Tibial nerve (tissue), 4 donors: ENCODE measurements at regions not wholly inside any gene's neighbourhood (a gene's known extent, or its start where the extent isn't known, plus 50 kb on each side); places are given as distances from the start of the nearest gene placed in this dataset.

Source experiments
- EP300 ChIP-seq, 2 donors: sonication (generic); formaldehyde crosslinking; IDR thresholded peaks; one replicate each; pipeline ENCODE4 v1.6.1; 2017; ENCODE audit warnings: antibody characterized with exemption in 2 of 2, mild to moderate bottlenecking in 1 of 2
- POLR2A ChIP-seq, 2 donors: fragments of 450-650 bp; IDR thresholded peaks; one replicate each; pipeline ENCODE4 v1.6.1; 2017; ENCODE audit warnings: antibody characterized with exemption in 2 of 2, mild to moderate bottlenecking in 2 of 2, moderate library complexity in 2 of 2
- TF ChIP-seq, protein P1 (sequence below), 5 experiments: fragments of 200-600 bp in 3 of 5; fragments of 450-650 bp in 2 of 5; sonication (generic) in 3 of 5; IDR thresholded peaks; one replicate each; pipeline ENCODE4 v1.5.1; 2016 to 2019; ENCODE audit warnings: antibody characterized with exemption in 5 of 5, mild to moderate bottlenecking in 3 of 5, moderate library complexity in 2 of 5

DNA sequence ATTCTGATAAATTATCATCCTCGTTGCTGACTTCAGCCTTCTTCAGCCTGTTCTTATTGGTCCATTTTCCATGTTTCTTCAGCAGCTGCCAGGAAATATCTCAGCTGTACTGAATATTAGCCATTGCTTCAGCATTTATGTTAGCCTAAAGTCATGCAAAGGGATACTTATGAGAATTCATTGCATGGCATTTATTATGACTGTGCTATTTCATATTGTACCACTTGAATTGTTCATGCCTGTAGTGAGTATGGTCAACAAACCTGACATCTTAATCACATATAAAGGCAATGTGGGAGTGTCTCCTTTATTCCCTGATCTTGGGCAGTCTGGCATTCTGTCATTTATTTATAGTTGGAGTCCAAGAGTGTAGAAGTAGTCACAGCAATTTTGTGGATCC is 193.4 kb upstream of the SLC35B3 start:
- TF ChIP-seq, protein P1, sequence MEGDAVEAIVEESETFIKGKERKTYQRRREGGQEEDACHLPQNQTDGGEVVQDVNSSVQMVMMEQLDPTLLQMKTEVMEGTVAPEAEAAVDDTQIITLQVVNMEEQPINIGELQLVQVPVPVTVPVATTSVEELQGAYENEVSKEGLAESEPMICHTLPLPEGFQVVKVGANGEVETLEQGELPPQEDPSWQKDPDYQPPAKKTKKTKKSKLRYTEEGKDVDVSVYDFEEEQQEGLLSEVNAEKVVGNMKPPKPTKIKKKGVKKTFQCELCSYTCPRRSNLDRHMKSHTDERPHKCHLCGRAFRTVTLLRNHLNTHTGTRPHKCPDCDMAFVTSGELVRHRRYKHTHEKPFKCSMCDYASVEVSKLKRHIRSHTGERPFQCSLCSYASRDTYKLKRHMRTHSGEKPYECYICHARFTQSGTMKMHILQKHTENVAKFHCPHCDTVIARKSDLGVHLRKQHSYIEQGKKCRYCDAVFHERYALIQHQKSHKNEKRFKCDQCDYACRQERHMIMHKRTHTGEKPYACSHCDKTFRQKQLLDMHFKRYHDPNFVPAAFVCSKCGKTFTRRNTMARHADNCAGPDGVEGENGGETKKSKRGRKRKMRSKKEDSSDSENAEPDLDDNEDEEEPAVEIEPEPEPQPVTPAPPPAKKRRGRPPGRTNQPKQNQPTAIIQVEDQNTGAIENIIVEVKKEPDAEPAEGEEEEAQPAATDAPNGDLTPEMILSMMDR (IDR thresholded peaks at IDR 0.05) = no peak
- no peak for TF ChIP-seq POLR2A (IDR thresholded peaks at IDR 0.05)
- TF ChIP-seq EP300 (IDR thresholded peaks at IDR 0.05) = no peak
